ENCODE measurements at regions not wholly inside any gene's neighbourhood (a gene's known extent, or its start where the extent isn't known, plus 50 kb on each side); places are given as distances from the start of the nearest gene placed in this dataset.

GRCh38 chr14:21911877-21912276, 238.3 kb upstream of the OR4E1 start:
- H3K4me2 ChIP-seq (ENCODE audit: low read length): no peak overlapping the region
- RAD21 ChIA-PET (ENCODE audit: low non-redundant PET in 1 of 2, low total read pairs in 2 of 2, uncharacterized antibody in 2 of 2, unreplicated experiment in 2 of 2): no interaction called here
- intact Hi-C loops (cut with micrococcal nuclease): loop anchor here (5.0 kb wide), 1 partner anchor 180 kb away; no protein-coding TSS in a partner anchor
- CTCF ChIA-PET: interaction anchor here (1.0 to 2.0 kb wide), 2 partner anchors 10 to 30 kb away, joined by 3 to 4 read pairs; no protein-coding TSS in a partner anchor
- H3K4me1 ChIP-seq (ENCODE audit: control insufficient read depth in 1 of 2, insufficient read depth in 2 of 2, low read length in 2 of 2): no peaks in the 10 kb centered on the region
- H4K20me1 ChIP-seq (ENCODE audit: insufficient read depth): no peaks in the 10 kb centered on the region
- H3K4me3 ChIP-seq (replicated peaks in 1 of 2; ENCODE audit: low read depth in 1 of 2, low read length in 2 of 2): no peak overlapping the region
- DNase-seq (ENCODE audit: low read depth, low spot score): no peak
- POLR2A ChIA-PET: no interaction called here
- no peak overlapping the region for H3K27ac ChIP-seq (ENCODE audit: low read depth, low read length)
- no TSS peak for BruUV-seq (replicated peaks)
- H3K27me3 ChIP-seq (ENCODE audit: insufficient read depth, low read length): peaks cover 7% of the 10 kb centered on the region; the same call in 1 of the 2 replicates
- no peaks in the 10 kb centered on the region for H3K9me2 ChIP-seq (ENCODE audit: insufficient read depth)
- ATAC-seq: no peak
- no peak overlapping the region for H3K9ac ChIP-seq (ENCODE audit: low read length)
- no peaks in the 10 kb centered on the region for H3K79me2 ChIP-seq (ENCODE audit: insufficient read depth, low read length)
- no peak overlapping the region for H2AFZ ChIP-seq (ENCODE audit: low read depth, low read length, poor library complexity, severe bottlenecking)
- no peaks in the 10 kb centered on the region for H3K36me3 ChIP-seq (ENCODE audit: control insufficient read depth in 1 of 2, insufficient read depth in 2 of 2, low read length in 2 of 2)
- H3K9me3 ChIP-seq (ENCODE audit: control insufficient read depth in 1 of 2, insufficient read depth in 1 of 2, low read depth in 1 of 2, low read length in 2 of 2): no peaks in the 10 kb centered on the region
- TF ChIP-seq SP1 (IDR thresholded peaks at IDR 0.05; ENCODE audit: low read depth) (no peak), REST (IDR thresholded peaks at IDR 0.05; ENCODE audit: low read depth) (no peak), MAX (IDR thresholded peaks at IDR 0.05) (no peak), ATF3 (IDR thresholded peaks at IDR 0.05) (no peak), POLR2AphosphoS5 (IDR thresholded peaks at IDR 0.05; ENCODE audit: low read depth, low read length) (no peak), ZBTB33 (IDR thresholded peaks at IDR 0.05; ENCODE audit: extremely low read depth, insufficient replicate concordance, low read length) (no peak), RAD21 (IDR thresholded peaks at IDR 0.05; ENCODE audit: low read depth) (no peak), SIN3A (IDR thresholded peaks at IDR 0.05; ENCODE audit: low read depth) (no peak), SRF (IDR thresholded peaks at IDR 0.05; ENCODE audit: low read depth) (no peak), ZNF274 (IDR thresholded peaks at IDR 0.05; ENCODE audit: low read depth, low read length) (no peak), POLR2A (IDR thresholded peaks at IDR 0.05; ENCODE audit: borderline replicate concordance, extremely low read depth, insufficient read depth, insufficient read length) (no peak), EZH2phosphoT487 (IDR thresholded peaks at IDR 0.05; ENCODE audit: borderline replicate concordance) (no peak), FOSL1 (IDR thresholded peaks at IDR 0.05; ENCODE audit: low read depth) (no peak), YY1 (IDR thresholded peaks at IDR 0.05; ENCODE audit: extremely low read depth, insufficient replicate concordance, low read depth, low read length) (no peak), JUND (IDR thresholded peaks at IDR 0.05) (no peak), EZH2 (IDR thresholded peaks at IDR 0.05) (no peak)
